Endodermal cell (in vitro differentiated cells): ENCODE measurements at regions not wholly inside any gene's neighbourhood (a gene's known extent, or its start where the extent isn't known, plus 50 kb on each side); places are given as distances from the start of the nearest gene placed in this dataset.

Source experiments
- DNase-seq: peaks from one replicate; pipeline ENCODE4 v3.0.0-alpha.2; 2017
- H3K27ac ChIP-seq: 2 replicates; pipeline ENCODE4 v1.5.1; 2013; ENCODE audit warnings: mild to moderate bottlenecking, low read depth, low read length, moderate library complexity
- H3K27me3 ChIP-seq: 2 replicates; pipeline ENCODE4 v1.6.1; 2013; ENCODE audit warnings: mild to moderate bottlenecking, low read length, moderate library complexity; ENCODE audit not compliant: insufficient read depth, control insufficient read depth, poor library complexity, severe bottlenecking
- H3K36me3 ChIP-seq: 2 replicates; pipeline ENCODE4 v1.7.0; 2013; ENCODE audit warnings: mild to moderate bottlenecking, low read length, moderate library complexity; ENCODE audit not compliant: control insufficient read depth, insufficient read depth
- H3K4me1 ChIP-seq: one replicate; pipeline ENCODE4 v1.7.0; 2013; ENCODE audit warnings: low read length; ENCODE audit not compliant: control insufficient read depth, insufficient read depth
- H3K4me3 ChIP-seq: 2 replicates; pipeline ENCODE4 v1.5.1; 2013; ENCODE audit warnings: mild to moderate bottlenecking, low read length, moderate library complexity
- H3K9ac ChIP-seq: 2 replicates; pipeline ENCODE4 v1.6.1; 2013; ENCODE audit warnings: mild to moderate bottlenecking, low read length, moderate library complexity; ENCODE audit not compliant: poor library complexity, severe bottlenecking; ENCODE audit errors: extremely low read depth
- H3K9me3 ChIP-seq: 2 replicates; pipeline ENCODE4 v1.6.1; 2013; ENCODE audit warnings: mild to moderate bottlenecking, low read length, moderate library complexity; ENCODE audit not compliant: control insufficient read depth
- H3K27ac Mint-ChIP-seq: 2 replicates; pipeline ENCODE4 v1.8.0; 2020; ENCODE audit warnings: mixed read lengths
- H3K27me3 Mint-ChIP-seq: 2 replicates; pipeline ENCODE4 v1.8.0; 2021; ENCODE audit warnings: mild to moderate bottlenecking, mixed read lengths; ENCODE audit not compliant: insufficient read depth
- H3K36me3 Mint-ChIP-seq: 2 replicates; pipeline ENCODE4 v1.8.0; 2020; ENCODE audit warnings: low read depth, mixed read lengths
- H3K4me1 Mint-ChIP-seq: 2 replicates; pipeline ENCODE4 v1.8.0; 2020; ENCODE audit warnings: mixed read lengths
- H3K4me3 Mint-ChIP-seq: 2 replicates; pipeline ENCODE4 v1.8.0; 2020; ENCODE audit warnings: mild to moderate bottlenecking, moderate library complexity, mixed read lengths
- H3K9me3 Mint-ChIP-seq: 2 replicates; pipeline ENCODE4 v1.8.0; 2020; ENCODE audit warnings: mild to moderate bottlenecking, mixed read lengths
- CTCF ChIP-seq: fragments of 200-600 bp; sonication (generic); conservative IDR thresholded peaks from 2 replicates; pipeline ENCODE4 v1.5.0; 2021; ENCODE audit warnings: antibody characterized with exemption, mild to moderate bottlenecking
- WGBS, 2 experiments: methylation state at CpG; one replicate each; pipeline versions ENCODE4 v1.1.5 to v1.1.7; 2013; ENCODE audit warnings: missing lambda C conversion rate in 2 of 2, mixed read lengths in 1 of 2; ENCODE audit not compliant: insufficient coverage in 1 of 2, insufficient read length in 1 of 2; 5-methylcytosine and 5-hydroxymethylcytosine counted together

- H3K9ac ChIP-seq = no peak overlapping the region
- H3K9me3 ChIP-seq = no peaks in the 10 kb centered on the region
- no peaks in the 10 kb centered on the region for H3K4me1 Mint-ChIP-seq
- peaks cover 4% of the 10 kb centered on the region for H3K27me3 Mint-ChIP-seq
- no peak overlapping the region for H3K4me3 ChIP-seq
- H3K36me3 ChIP-seq = no peaks in the 10 kb centered on the region
- no peak overlapping the region for H3K4me3 Mint-ChIP-seq
- H3K27ac ChIP-seq = no peak overlapping the region
- WGBS, 2 experiments = 83 to 85% methylated on average over 2 to 3 of the region's 3 CpGs
- no peaks in the 10 kb centered on the region for H3K36me3 Mint-ChIP-seq
- no peak for TF ChIP-seq CTCF
- H3K27me3 ChIP-seq = no peaks in the 10 kb centered on the region
- H3K27ac Mint-ChIP-seq = no peak overlapping the region
- no peak for DNase-seq
- no peaks in the 10 kb centered on the region for H3K9me3 Mint-ChIP-seq
- H3K4me1 ChIP-seq = no peaks in the 10 kb centered on the region
Measured at GRCh38 chr9:94005272-94005901, 50.2 kb upstream of the BARX1 start.
